NT2/D1 (cell line): ENCODE measurements at regions not wholly inside any gene's neighbourhood (a gene's known extent, or its start where the extent isn't known, plus 50 kb on each side); places are given as distances from the start of the nearest gene placed in this dataset.

Experiments
- SUZ12 ChIP-seq: IDR thresholded peaks from 2 replicates; pipeline ENCODE4 v1.6.1; 2011; ENCODE audit not compliant: insufficient read length, insufficient read depth; ENCODE audit errors: extremely low read depth
- ZNF274 ChIP-seq: IDR thresholded peaks from 2 replicates; pipeline ENCODE4 v1.6.1; 2011; ENCODE audit warnings: mild to moderate bottlenecking, low read depth, low read length

- TF ChIP-seq ZNF274 (no peak), SUZ12 (no peak)
These were observed 110.7 kb upstream of the PHACTR1 start for GRCh38 chr6:12605888-12606345.
